ENCODE measurements at regions not wholly inside any gene's neighbourhood (a gene's known extent, or its start where the extent isn't known, plus 50 kb on each side); places are given as distances from the start of the nearest gene placed in this dataset.
"Not testable (repeated sequence)": the region's sequence is repeated elsewhere in the genome, so short reads cannot be mapped to it uniquely, and the experiment has no call there.

DNA sequence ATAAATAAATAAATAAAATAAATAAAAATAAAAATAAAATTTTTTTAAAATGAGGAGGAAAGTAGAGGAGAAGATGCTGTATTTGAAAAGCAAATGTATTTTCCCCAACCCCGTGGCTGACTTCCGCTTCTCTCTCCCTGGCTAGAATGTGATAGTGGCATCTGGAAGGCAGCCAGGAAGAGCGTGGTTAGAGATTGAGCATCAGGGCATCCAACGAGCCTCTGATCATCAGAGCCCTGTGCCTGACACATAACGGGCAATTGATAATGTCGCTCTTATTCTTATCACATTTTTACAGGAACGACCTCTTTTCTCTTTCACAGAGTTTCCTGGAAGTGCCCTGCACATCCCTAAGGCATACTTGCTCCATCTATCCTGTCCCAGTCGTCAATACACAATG lies 496.9 kb upstream of the TMEM132C start:
- peak; percentile 99 for DNase-seq

DNA sequence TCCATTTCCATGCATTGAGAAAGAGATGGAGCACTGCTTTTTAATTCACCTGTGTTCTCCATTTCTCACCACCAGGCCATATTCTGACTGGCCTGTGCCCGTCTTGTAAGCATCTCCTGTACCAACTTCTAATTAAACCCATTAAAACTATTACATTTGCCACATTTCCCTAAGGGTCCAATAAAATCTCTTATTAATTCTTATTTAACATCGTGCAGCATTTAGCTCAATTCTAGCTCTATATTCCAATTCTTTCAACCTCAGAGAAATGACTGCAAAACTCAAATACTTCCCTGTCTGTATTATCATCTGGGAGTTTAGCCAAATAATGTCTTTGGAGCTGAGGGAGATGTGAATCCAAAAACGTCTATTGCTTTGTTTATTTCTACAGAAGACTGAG lies 495.4 kb upstream of the TMEM132C start:
- no peak for DNase-seq

DNA sequence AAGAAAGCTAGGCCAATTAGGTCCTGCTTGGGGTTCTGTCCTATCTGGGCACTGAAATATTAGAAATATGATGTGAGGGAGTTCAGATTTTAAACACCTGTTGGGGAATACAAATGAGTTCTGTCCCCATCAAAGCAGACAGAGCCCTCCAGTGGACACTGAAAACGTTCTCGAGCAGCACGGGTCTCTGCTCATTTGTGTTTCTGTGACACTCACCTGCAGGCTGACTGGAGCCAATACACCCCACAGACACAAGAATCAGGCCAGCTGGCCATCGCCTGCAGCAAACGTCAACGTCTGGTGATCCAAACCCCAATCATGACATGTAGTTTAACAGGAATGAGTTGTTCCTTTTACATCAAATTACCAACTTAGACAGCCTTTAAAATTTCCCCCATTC lies 493.4 kb upstream of the TMEM132C start:
- DNase-seq, result peak; percentile 77

DNA sequence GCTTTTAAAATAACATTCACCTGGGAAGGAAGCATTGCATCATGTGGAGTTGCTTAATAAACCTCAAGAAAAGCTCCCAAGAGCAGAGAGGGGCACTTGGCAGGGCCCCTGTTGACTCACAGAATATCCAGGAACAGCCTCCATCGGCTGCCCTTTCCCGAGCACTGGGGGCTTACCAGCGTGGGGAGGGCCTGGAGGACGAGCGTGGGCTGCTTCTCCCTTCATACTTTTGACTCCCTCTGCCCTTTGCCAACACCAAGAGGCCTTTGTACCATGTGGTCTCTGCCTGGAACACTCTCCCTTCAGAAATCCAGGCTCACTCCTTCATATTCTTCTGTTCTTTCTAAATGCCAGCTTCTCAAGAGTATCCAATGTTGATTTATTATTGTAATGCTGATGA lies 492.1 kb upstream of the TMEM132C start:
- DNase-seq, result no peak

GRCh38 chr12:127779301-127780045 lies 487.5 kb upstream of the TMEM132C start:
- no peak for DNase-seq

- DNase-seq, result no peak
These were observed 486.1 kb upstream of the TMEM132C start for GRCh38 chr12:127780881-127781280.

DNA sequence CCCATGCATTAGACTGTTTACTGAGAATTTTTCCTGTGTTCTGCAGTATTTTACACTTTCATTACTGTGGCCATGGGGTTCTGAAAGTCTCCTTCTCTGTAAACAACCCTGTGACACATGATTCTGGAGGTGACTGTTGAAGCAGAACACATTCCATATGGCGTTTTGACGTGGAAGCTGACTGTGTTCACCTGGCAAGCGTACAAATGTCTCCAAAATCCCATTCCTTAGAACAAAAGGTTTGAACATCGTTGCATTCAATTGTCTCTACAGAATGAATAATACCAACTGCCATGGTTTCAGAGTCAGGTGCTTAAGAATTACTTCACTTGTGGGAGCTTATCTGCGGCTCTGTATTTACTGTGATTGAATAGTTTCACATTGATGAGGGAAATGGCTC lies 485.6 kb upstream of the TMEM132C start:
- no peak for DNase-seq

DNA sequence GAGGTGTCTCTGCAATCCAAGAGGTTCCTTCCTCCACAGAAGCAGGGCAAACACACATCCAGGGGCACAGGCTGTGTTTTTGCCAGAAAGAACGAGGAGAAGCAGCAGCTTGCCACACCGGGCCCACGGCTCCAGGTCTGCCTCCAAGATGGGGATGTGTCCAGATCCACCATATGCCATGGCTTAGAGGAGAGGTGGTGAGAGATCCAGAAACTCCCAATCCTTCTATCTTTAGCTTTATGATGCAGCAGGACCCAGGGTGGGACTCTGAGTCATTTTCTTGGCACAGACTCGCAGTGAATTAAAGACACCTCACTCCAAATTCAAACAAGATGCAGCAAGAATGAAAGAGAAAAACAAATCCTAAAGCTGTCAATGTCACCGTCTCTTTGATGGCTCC lies 481.4 kb upstream of the TMEM132C start:
- DNase-seq, result no peak

GRCh38 chr12:127785986-127786590 lies 480.9 kb upstream of the TMEM132C start:
- DNase-seq, result peak; percentile 29

- DNase-seq, result no peak
These were observed 479.4 kb upstream of the TMEM132C start for GRCh38 chr12:127787544-127787943.

DNA sequence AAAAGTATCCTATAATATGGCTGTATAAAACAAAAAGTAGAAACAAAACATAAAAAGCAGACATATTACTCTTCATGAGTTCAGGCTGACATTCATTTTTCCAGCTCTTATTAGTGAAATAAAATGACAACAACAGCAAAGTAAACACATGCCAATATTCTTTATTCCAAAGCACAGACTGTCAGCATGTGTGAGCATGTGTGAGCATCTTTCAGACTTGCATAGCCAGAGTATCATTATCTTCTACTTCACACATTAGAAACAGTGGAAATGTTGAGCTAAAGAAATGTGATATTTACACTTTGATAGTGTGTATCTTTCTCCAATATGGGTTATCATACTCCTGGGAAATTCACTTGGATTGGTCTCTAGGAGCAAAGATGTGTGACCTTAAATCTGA lies 476.6 kb upstream of the TMEM132C start:
- no peak for DNase-seq

DNA sequence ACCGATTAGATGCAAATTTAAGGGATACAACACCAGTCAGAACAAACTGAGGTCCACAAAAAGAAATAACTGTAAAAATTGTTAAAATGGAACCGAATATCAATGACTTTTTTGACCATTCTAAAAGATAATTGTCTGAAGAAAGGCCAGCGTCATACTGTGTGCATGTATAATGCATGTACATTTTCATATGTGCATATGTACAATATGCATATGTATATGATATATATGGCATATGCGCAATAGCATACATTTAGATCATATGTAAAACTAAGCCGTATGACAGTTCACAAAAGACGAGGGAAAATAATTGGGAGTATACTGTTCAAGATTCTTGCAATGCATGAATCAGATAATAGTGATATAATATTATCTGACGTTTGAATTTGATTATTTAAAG lies 475.8 kb upstream of the TMEM132C start:
- DNase-seq, result no peak

DNA sequence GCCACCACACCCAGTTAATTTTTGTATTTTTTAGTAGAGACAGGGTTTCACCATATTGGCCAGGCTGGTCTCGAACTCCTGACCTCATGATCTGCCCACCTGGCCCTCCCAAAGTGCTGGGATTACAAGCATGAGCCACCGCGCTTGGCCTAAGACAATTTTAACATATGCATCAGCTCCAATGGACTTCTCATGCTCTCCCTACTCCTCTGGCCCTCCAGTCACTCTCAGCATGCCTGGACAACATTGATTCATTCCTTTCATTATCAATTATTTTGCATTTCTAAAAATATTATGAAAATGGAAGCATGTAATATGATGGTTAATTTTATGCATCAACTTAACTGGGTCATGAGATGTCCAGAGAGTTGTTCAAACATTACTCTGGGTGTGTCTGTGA lies 469.1 kb upstream of the TMEM132C start:
- DNase-seq, result no peak

GRCh38 chr12:127802271-127802670 lies 464.7 kb upstream of the TMEM132C start:
- DNase-seq, result no peak

- DNase-seq, result peak; percentile 9
These were observed 463.4 kb upstream of the TMEM132C start for GRCh38 chr12:127803545-127803944.

DNA sequence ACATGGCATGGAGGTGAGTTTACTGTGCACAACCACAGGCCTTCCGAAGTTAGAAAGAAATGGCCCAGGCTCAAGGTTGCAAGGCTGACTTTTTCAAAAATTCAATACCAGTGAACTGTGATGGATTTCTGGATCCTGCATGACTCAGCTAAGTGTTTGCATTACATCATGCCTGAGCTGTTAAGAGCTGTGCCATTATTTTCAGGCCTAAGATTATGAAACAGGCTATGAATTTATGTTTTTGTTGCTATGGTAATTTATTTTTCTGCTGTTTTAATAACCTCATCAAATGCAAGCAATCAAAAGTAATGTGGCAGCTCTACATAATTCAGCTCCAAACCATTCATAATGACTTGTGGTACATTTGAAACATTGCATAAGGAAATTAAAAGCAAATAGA lies 457.7 kb upstream of the TMEM132C start:
- DNase-seq, result peak; percentile 5

DNA sequence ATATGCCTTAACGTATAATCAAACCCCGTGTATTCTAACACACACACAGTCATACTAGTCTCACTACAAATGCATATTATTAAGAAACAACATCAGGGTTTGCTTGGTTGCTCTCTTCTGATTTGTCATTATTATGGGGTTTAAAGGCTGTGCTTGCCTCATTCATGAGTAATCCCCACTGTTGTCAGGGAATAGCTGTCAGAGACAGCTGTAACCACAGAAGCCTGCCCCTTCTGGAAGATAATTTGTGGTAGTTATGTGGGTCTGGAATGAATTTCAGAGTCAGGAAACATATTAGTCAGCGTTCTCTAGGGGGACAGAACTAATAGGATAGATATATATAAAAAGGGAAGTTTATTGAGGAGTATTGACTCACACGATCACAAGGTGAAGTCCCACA lies 456.9 kb upstream of the TMEM132C start:
- DNase-seq, result peak; percentile 50

- DNase-seq, result not testable (repeated sequence)
These were observed 456.5 kb upstream of the TMEM132C start for GRCh38 chr12:127810459-127810858.

DNA sequence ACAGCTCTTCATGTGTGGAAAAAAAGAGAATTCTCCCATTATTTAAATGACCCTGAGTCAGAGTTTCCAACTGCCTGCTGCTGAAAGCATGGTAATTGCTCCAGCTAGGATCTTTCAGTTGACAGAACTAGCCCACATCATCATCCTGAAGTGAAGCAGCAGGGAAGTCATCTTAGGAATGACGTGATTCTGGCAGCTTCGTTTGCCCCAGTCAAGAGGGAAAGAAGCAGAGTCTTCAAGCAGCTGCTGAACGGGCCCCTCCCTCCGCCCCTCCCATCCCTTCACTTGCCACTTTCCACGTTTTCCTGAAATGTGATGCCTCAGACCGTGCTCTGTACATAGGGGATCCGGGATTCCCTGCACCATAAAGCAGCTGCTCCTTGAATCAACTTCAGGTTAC lies 455.0 kb upstream of the TMEM132C start:
- DNase-seq, result no peak

- DNase-seq, result no peak
These were observed 453.8 kb upstream of the TMEM132C start for GRCh38 chr12:127813147-127813546.

- no peak for DNase-seq
These were observed 447.9 kb upstream of the TMEM132C start for GRCh38 chr12:127819056-127819455.

DNA sequence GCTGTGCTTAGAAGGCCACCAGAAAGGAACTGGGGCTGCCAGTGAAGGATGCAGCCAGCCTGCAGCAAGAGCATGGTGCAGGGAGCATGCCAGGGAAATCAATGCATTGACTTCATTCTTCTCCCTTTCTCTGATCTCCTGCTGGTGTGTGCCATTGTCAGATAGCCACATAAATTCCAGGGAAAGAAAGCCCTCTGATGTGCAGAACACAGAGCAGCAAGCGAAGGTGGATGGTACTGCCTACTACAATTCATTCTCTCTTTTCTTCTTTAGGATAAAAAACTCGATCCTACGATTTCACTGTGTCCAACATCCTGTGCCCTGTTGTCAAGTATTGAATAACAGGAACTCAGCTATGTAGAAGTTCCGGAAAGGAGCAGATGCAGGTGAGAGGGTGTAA lies 446.7 kb upstream of the TMEM132C start:
- DNase-seq, result no peak

DNA sequence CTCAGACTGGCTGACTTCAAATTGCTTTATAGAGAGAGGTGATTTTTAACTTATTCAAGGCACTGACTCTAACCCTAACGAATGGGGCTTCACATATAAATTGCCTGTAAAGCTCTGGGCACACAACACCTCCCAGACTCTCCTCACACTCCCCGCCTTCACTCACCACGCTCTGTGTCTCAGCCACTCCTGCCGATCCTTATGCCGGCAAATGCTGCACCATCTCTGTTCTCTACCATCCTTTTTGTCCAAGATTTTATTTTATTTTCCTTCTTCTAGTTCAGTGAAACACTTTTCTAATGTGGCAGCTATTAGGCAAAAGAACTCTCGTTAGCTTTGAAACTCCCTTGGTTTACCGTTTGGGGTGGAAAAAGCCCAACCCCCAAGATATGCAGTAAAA lies 446.1 kb upstream of the TMEM132C start:
- no peak for DNase-seq

DNA sequence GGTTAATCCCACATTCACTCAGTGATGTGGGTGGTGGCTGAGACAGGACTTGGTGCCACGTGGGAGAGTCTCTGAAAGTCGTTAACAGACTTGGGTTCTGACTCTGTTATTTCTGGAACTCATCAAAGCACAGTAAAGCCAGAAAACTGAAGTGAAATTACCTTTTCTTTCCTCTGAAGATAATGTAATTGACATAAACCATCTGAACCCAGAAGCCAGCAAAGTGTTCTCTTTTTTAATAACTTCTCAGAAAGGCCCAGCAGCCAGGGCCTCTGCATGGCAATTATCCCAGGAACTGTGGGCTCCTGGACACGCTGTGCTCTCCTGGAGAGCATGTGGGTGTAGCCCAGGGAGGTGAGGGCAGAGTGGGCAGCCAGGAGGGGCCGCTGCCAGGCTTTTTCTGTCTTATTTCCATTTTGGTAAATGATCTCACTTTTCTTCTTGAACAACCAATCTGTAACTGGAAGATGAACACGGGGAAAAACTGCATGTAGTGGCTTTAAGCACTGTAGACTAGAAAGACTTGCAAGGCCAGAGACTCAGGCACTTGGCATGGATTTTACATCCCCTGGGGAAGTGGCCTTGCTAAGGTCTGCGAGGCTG lies 444.1 kb upstream of the TMEM132C start:
- no peak for DNase-seq

- no peak for DNase-seq
These were observed 443.2 kb upstream of the TMEM132C start for GRCh38 chr12:127823801-127824200.
